GM21528 (cell line): ENCODE measurements at regions not wholly inside any gene's neighbourhood (a gene's known extent, or its start where the extent isn't known, plus 50 kb on each side); places are given as distances from the start of the nearest gene placed in this dataset.
"Not testable (repeated sequence)": the region's sequence is repeated elsewhere in the genome, so short reads cannot be mapped to it uniquely, and the experiment has no call there.

Source experiments
- ATAC-seq: cut with Tn5 transposase; IDR thresholded peaks from one replicate; pipeline ENCODE4 v1.9.1; 2021; ENCODE audit warnings: mild to moderate bottlenecking, moderate library complexity; ENCODE audit not compliant: unreplicated experiment, low FRiP score

DNA sequence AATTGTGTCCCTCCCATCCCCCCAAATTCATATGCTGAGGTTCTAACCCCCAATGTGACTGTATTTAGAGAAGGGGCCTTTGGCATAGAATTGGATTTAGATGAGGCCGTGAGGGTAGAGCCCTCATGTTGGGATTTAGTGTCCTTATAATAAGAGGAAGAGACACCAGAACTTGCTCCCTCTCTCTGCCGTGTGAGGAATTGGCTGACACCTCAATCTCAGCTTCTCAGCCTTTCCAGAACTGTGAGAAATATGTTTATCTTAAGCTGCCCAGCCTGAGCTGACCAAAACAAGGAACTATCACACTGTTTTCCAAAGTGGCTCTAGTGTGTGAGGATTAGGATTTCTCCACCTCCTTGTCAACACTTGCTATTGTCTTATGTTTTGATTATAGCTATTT lies 400.0 kb upstream of the FZD8 start:
- no peak for ATAC-seq

DNA sequence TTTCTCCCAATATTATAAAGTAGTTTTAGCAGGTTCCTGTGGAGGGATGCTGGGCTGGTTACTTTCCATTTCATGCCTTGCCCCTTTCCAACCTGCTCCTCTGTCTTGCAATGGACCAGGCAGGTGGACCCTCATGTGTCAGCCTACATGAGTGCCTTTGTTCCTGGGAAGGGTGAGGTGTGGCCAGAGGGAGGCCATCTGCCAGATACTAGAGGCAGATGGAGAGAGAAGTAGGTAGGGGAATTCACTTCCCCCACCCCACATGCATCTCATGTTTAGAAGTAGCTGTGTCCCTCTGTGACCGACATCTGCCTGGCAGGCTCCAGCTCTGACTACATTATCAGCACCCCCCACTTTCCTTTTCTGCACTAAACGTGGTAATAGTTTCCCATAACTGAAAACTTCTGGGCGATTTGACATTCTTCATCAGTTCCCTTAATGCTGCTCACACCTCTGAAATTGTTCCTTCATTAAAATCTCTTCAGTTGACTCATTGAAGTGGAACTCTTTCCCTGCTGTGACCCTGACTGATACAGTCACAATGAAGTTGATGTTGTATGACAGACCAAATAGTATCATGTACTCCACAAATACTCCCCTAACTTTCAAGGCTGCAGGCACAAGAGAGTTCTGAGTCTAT lies 396.3 kb upstream of the FZD8 start:
- no peak for ATAC-seq

DNA sequence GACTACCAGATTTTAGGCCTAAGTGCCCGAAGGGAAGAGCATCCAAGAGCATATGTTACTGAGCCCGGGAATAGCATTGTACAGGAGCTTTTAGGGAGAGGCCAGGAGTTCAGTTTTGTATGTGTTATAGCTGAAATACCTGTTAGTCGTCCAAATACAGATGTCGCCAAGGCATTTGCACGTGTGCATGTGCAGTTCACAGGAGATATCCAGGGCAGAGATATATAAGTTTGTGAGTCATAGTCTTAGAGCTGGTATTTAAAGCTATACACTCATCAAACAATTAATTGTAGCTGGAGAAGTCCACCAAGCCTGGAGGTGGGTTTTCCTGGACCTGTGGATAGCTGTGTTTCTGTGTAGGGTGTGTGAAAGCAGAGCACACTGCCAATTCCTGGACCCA lies 394.0 kb upstream of the FZD8 start:
- no peak for ATAC-seq

DNA sequence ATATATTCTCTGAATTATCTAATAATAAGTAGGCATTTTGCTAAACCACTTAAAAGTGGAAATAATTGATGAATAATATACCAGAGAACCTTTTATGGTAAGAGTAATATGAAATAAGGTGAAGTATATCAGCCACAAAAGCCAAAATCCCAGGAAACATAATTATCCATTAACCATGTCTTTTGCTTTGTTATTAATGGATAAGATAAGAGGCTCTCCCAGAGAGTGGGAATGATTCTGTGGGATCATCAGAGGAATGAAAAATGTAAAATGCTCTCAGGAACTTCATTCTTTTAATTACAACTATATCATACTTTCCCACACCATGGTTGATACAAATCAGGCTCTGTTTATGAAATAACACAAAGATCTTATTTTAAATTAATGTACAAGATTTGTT lies 391.7 kb upstream of the FZD8 start:
- no peak for ATAC-seq

DNA sequence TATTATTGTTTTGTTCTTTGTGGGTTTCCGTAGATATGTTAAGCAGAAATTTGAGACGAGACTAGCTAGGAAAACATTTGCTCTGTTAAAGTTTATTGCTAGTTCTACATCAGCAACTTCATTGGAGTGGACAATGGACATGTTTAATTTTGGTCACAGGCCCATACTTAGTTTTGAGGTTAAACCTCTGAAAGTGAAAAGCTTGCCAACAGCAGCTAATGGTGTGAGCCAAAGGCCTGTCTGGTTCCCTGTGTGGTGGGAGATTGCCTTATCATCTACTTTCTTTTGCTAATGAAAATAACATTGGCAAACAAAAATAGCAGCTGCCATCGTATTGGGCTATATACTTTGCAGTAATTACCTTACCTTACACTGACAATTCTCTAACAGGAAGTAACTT lies 388.4 kb upstream of the FZD8 start:
- ATAC-seq = no peak

DNA sequence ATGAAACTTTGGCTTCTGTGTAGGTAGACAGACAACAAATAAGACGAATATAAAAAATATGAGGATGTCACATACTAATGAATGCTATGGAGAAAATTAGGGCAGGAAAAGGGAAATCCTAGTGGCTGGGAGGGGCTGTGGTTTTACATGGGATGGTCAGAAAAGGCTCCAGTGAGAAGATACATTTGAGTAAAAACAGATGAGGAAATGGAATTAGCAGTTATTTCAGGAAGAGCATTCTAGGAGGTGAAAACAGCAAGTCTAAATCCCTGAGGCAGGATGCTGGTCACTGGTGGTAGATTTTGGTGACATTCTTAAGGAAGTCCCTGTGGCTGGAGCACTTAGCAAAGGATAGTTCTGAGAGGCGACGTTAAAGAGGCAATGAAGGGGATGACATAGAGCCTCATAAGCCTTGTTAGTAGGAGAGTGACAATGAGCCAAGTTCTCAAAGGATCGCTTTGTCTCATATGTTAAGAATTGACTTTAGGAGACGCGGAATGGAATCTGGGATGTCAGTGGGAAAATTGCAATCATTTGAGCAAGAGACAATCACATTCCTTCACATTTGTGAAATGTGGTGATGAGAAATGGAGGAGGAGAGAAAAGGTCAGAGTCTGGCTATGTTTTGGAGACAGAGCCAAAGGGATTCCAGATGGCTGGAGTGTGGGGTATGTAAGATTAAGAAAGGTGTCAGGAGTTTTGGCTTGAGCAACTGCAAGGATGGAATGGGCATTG lies 384.7 kb upstream of the FZD8 start:
- no peak for ATAC-seq

DNA sequence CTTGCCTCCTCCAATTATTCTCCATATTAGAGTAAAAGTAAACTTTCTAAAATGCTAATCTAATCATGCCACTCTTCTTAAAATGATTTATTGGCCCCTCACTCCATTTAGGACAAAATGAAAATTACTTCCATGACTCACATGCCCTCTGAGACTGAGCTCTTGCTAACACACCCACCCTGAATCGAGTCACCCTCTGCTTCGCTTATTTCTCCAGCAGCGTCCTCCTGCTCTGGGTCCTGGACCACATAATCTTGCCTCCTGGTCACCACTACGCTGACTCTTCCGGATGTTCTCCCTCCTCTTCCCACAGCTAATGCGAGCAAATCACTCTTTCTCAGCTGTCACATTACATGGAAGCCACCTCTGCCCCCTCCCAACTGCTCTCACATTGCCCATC lies 384.0 kb upstream of the FZD8 start:
- no peak for ATAC-seq

GRCh38 chr10:36023939-36024338 lies 381.8 kb upstream of the FZD8 start:
- no peak for ATAC-seq

DNA sequence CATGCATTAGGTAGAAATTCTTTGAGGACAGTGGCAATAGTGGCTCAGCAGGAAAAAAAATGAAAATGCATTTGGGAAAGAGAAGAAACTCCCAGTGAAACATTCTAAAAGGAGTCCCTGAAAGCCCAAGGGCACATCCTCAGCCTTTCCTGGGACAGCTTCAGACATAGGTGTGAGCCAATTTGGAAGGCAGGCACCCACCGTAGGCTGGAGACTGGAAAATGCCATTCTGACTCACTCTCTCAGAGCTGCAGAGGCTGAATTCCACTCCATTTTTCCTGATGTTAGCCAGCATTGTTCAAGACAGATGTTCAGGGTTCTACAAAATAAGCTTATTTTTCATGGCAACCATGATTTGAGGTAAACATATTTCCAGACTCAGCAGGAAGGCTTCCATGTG lies 379.0 kb upstream of the FZD8 start:
- no peak for ATAC-seq

GRCh38 chr10:36019749-36020148 lies 377.7 kb upstream of the FZD8 start:
- ATAC-seq = no peak

DNA sequence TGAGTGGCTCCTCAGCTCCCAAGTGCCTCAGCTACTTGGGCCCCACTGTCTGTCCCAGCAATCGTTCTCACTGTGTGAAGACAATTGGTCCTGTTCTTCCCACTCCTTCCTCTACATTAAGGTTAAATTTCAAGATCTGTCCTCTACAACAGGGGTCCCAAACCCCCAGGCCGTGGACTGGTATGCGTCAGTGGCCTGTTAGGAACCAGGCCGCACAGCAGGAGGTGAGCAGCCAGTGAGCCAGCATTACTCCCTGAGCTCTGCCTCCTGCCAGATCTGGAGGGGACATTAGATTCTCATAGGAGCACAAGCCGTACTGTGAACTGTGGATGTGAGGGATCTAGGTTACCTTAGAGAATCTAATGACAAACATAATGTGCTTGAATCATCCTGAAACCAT lies 376.9 kb upstream of the FZD8 start:
- no peak for ATAC-seq

DNA sequence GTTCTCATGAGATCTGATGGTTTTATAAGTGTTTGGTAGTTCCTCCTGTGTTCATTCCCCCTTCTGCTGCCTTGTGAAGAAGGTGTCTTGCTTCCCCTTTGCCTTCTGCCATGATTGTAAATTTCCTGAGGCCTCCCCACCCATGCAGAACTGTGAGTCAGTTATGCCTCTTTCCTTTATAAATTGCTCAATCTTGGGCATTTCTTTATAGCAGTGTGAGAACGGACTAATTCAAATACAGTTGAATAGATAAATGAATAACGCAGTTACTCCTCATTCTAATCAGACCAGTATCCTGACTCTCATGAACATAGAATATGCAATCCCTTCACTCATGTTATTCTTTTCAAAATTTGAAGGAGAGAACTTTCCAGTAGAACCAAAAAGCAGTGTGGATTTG lies 375.0 kb upstream of the FZD8 start:
- ATAC-seq = no peak

DNA sequence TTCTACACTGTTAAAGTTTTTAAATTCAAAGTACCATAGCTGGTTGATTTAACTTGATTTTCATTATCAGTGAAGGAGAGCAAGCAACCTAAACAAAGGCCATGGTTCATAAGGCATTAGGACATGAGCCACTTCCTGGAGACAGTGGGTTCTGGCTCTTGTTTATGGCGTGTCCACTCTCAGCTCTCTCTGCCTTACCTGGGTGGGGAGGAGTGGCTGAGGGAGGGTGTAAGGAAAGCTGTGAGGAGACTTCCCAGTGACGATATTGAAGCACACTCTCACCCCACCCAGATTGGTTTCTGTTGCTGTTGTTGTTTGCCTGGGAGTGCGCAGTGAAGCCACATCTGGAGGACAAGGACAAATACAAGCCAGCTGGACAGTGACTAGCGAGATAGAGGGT lies 365.3 kb upstream of the FZD8 start:
- ATAC-seq = no peak

GRCh38 chr10:36003688-36004087 lies 361.6 kb upstream of the FZD8 start:
- ATAC-seq = no peak

DNA sequence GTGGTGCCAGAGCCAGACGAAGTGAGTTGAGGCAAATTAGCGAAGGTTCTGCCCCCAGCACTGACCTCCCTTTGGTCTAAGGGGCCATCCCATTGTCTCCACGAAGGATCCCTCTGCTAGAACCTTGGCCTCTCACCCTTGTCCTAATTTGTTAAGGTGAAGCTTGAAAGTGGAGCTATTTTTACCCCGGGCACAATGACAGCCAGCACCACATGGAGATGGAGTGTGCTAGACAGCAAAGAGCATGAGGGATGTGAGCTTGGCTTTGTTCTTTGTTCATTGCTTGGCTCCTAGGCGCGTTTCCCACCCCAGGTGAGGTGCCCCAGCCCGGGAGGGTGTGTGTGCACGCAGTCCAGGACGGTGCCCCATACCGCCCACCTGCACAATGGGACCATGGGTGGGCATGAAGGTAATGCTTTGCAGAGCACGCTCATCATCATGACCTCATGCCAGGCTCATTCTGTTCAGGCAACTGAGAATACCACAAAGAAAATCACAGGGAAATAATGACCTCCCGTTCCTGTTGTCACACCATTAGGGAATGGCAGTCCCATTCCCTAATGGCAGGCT lies 361.0 kb upstream of the FZD8 start:
- ATAC-seq = no peak

GRCh38 chr10:36002445-36002844 lies 360.3 kb upstream of the FZD8 start:
- ATAC-seq = no peak

DNA sequence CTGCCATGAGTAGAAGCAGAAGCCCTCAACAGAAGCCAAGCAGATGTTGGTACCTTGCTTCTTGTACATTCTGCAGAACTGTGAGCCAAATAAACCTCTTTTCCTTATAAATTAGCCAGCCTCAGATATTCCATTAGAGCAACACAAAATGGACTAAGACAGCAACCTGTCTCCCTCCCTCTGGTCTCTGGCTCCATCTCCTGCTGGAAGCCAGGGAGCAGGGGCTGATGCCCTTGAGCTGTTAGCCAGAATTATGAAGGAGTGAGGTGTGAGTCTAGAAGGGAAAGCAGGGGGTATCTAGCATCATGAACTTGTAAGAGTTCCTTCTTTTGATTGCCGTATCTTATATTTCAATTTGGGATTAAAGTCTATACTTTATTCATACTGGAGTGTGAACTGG lies 358.7 kb upstream of the FZD8 start:
- ATAC-seq = not testable (repeated sequence)

DNA sequence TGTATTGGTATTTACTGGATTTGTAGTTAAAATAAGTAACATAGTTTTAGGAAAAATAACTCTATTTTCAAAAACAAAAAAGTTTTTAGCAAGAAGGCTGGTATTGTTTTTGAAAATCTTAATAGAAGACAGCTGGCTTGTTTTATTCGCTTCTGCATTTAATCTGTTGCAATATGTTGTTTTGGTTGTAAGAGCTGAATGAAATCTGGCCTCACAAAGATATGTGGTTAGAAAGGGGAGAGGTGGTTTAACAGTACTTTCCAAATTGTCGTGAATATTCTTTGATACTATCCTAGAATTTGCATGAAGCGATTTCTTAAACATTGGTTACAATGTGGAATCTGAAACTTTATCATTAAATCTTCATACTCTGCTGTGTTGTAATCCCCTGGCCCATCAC lies 355.9 kb upstream of the FZD8 start:
- ATAC-seq = no peak

GRCh38 chr10:35995485-35995884 lies 353.4 kb upstream of the FZD8 start:
- ATAC-seq = no peak

- no peak for ATAC-seq
Observed at GRCh38 chr10:35993591-35994515, 351.8 kb upstream of the FZD8 start.

DNA sequence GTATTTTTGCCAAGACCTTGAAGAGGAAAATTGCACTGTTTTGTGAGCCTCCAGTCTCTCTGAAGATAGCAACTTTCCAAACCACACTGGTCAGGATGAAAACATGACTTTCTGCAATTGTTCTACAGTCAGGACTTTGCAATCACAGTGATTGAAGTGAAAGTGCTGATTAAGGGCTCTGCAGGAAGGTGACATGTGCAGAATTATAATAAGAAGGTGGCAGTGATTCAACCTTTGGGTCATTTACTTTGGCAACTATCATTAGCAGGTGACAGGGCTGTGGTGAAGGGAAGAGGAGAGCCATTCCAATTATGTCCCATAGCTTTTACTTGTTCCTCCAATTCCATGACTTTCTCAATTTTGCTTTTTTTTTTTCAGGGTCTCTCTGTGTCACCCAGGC lies 350.0 kb upstream of the FZD8 start:
- no peak for ATAC-seq
